Left ventricle myocardium inferior (tissue), 1 donor: ENCODE measurements at regions not wholly inside any gene's neighbourhood (a gene's known extent, or its start where the extent isn't known, plus 50 kb on each side); places are given as distances from the start of the nearest gene placed in this dataset.

ENCODE experiments used
- DNase-seq: peaks from one replicate; pipeline ENCODE4 v3.0.0-alpha.2; 2020
- H3K27ac ChIP-seq: fragments of 200-600 bp; replicated peaks from 2 replicates; pipeline ENCODE4 v1.8.0; 2021
- H3K27me3 ChIP-seq: fragments of 200-600 bp; 2 replicates; pipeline ENCODE4 v1.8.0; 2021; ENCODE audit warnings: low read depth
- H3K36me3 ChIP-seq: fragments of 200-600 bp; 2 replicates; pipeline ENCODE4 v1.8.0; 2021
- H3K4me1 ChIP-seq: fragments of 200-600 bp; 2 replicates; pipeline ENCODE4 v1.8.0; 2021
- H3K4me3 ChIP-seq: fragments of 200-600 bp; 2 replicates; pipeline ENCODE4 v1.8.0; 2021; ENCODE audit warnings: mild to moderate bottlenecking, moderate library complexity
- H3K9me3 ChIP-seq: fragments of 200-600 bp; replicated peaks from 2 replicates; pipeline ENCODE4 v1.8.0; 2021
- intact Hi-C: fragments of 100-400 bp; cut with micrococcal nuclease; formaldehyde crosslinking; loops from one replicate; pipeline ENCODE4 v1.11.0; 2022
- TF ChIP-seq, protein P1 (sequence below): fragments of 200-600 bp; IDR thresholded peaks from 2 replicates; pipeline ENCODE4 v1.8.0; 2021; ENCODE audit warnings: antibody characterized with exemption, mild to moderate bottlenecking, borderline replicate concordance
- donor health status: DM: no; HTN: yes; CAD: no; lungs with severe emphysema.

DNA sequence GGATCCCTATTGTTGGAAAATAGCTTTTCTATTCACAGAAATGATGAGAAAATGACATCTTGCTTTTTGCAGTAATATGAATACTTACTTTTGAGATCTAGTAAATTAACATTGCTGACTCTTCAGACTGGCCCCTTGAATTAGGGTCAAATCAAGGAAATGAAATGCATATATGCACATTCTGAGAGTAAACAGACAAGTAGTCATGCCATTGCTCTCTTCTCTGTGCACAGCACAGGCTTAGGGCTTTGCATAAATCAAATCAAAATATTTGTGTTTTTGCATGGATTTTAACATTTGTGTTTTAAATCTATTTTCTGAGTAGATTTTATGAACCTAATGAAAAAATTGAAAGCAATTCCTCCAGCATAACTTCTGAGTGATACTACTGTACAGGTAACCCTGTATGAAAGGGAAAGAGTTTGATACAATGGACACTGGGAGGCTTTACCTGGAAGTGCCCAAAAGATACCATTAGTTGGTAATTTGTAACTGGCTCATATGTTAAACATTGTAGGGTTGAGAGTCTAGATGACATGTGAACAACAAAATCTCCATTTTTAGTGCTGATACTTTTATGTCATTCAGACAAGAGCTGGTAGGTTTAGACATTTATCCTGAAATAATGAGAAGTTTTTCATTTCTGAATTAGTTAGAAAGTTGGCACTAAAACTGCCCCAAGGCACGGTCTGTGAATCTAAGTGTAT is 280.2 kb upstream of the FBXO33 start:
- Histone ChIP-seq H3K27me3 (no peaks in the 10 kb centered on the region), H3K9me3 (peaks cover 16% of the 10 kb centered on the region), H3K36me3 (no peaks in the 10 kb centered on the region), H3K27ac (no peak overlapping the region), H3K4me1 (no peaks in the 10 kb centered on the region), H3K4me3 (no peak overlapping the region)
- TF ChIP-seq, protein P1, sequence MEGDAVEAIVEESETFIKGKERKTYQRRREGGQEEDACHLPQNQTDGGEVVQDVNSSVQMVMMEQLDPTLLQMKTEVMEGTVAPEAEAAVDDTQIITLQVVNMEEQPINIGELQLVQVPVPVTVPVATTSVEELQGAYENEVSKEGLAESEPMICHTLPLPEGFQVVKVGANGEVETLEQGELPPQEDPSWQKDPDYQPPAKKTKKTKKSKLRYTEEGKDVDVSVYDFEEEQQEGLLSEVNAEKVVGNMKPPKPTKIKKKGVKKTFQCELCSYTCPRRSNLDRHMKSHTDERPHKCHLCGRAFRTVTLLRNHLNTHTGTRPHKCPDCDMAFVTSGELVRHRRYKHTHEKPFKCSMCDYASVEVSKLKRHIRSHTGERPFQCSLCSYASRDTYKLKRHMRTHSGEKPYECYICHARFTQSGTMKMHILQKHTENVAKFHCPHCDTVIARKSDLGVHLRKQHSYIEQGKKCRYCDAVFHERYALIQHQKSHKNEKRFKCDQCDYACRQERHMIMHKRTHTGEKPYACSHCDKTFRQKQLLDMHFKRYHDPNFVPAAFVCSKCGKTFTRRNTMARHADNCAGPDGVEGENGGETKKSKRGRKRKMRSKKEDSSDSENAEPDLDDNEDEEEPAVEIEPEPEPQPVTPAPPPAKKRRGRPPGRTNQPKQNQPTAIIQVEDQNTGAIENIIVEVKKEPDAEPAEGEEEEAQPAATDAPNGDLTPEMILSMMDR: no peak
- intact Hi-C loops: no loop called here
- no peak for DNase-seq

DNA sequence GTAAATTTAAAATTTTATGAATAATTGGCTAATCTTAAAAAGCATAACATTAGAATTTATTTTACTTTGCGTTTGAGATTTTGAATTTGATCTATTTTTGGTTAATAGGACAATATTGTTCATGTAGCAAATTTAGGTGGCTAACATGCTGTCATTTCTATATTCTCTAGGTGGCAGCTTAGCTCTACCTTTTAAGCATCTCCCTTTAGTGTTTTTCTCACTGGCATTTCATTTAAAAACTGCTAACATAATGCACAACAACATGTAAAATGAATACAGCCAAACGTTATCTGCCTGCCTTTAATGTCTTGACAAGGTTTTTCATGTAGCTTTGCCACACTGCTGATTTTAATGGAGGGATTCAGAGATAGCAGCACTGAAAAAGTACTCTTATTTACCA is 272.4 kb upstream of the FBXO33 start:
- Histone ChIP-seq H3K4me3 (no peak overlapping the region), H3K9me3 (peaks cover 7% of the 10 kb centered on the region), H3K27ac (no peak overlapping the region), H3K4me1 (no peaks in the 10 kb centered on the region), H3K36me3 (no peaks in the 10 kb centered on the region), H3K27me3 (no peaks in the 10 kb centered on the region)
- no peak for DNase-seq
- TF ChIP-seq, protein P1: peak; percentile 38
- intact Hi-C loops: no loop called here

GRCh38 chr14:39694341-39694740 is 262.1 kb upstream of the FBXO33 start:
- Histone ChIP-seq H3K4me3 (no peak overlapping the region), H3K27ac (no peak overlapping the region), H3K4me1 (no peaks in the 10 kb centered on the region), H3K36me3 (no peaks in the 10 kb centered on the region), H3K9me3 (peaks cover 14% of the 10 kb centered on the region), H3K27me3 (no peaks in the 10 kb centered on the region)
- intact Hi-C loops: no loop called here
- no peak for DNase-seq
- TF ChIP-seq, protein P1: no peak

DNA sequence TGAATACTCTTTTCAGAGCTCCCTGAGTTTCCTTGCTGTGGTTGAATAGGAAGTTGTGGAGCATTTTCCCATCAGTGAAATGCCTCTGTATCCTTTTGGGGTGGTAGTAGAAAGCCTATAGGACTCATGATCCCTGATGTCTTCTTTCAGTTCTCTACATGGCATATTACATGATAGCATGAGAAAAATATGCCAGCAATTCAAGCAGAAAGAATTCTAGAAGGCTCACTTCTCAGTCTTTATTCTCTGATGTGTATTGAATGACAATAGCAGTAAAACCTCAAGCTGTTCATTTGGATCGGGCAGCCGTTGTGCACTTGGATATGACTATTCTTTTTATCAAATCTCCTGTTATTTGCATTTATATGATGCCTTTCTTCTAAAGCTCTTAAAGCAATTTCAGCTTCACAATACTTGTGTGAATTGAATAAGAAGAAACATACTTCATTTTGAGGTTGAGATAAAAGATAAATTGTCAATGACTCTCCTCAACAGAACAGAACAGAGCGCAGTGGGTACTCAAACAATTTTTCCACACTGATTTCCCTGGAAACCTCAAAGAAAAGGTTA is 251.5 kb upstream of the FBXO33 start:
- intact Hi-C loops: no loop called here

GRCh38 chr14:39682582-39682981 is 250.3 kb upstream of the FBXO33 start:
- no peak overlapping the region for H3K4me3 ChIP-seq
- no peaks in the 10 kb centered on the region for H3K36me3 ChIP-seq
- no peak overlapping the region for H3K27ac ChIP-seq
- no peaks in the 10 kb centered on the region for H3K27me3 ChIP-seq
- intact Hi-C loops: no loop called here
- no peaks in the 10 kb centered on the region for H3K4me1 ChIP-seq
- H3K9me3 ChIP-seq: no peaks in the 10 kb centered on the region
- TF ChIP-seq, protein P1: no peak
- DNase-seq: no peak

More for the DNA sequence above, 251.5 kb upstream of the FBXO33 start:
- TF ChIP-seq, protein P1: no peak
- Histone ChIP-seq H3K4me1 (no peaks in the 10 kb centered on the region), H3K27ac (no peak overlapping the region), H3K4me3 (no peak overlapping the region), H3K27me3 (no peaks in the 10 kb centered on the region), H3K9me3 (no peaks in the 10 kb centered on the region), H3K36me3 (no peaks in the 10 kb centered on the region)
- DNase-seq: no peak
